Body of pancreas (tissue), 4 donors: ENCODE measurements at regions not wholly inside any gene's neighbourhood (a gene's known extent, or its start where the extent isn't known, plus 50 kb on each side); places are given as distances from the start of the nearest gene placed in this dataset.

ENCODE experiments used
- ATAC-seq: fragments of 150-250 bp; one replicate; pipeline ENCODE4 v1.9.1; 2016
- DNase-seq, 4 donors: peaks; one replicate each; pipeline ENCODE4 v3.0.0-alpha.2; 2019
- H3K27ac ChIP-seq, 4 donors: fragments of 200-600 bp; sonication (generic); 1 replicate in 3 of 4; 2 replicates in 1 of 4; pipeline versions ENCODE4 v1.5.1 to v1.6.1; 2016 to 2019; ENCODE audit warnings: mild to moderate bottlenecking in 1 of 4, mixed read lengths in 1 of 4, moderate library complexity in 1 of 4
- H3K27me3 ChIP-seq, 2 donors: fragments of 200-600 bp; sonication (generic); one replicate each; pipeline ENCODE4 v1.6.0; 2016; ENCODE audit warnings: mild to moderate bottlenecking in 1 of 2
- H3K36me3 ChIP-seq, 2 donors: fragments of 200-600 bp; sonication (generic); replicated peaks in 1 of 2; 2 replicates each; pipeline ENCODE4 v1.5.1; 2016; ENCODE audit warnings: low read depth in 2 of 2; ENCODE audit not compliant: insufficient read depth in 1 of 2
- H3K4me1 ChIP-seq: fragments of 200-600 bp; sonication (generic); one replicate; pipeline ENCODE4 v1.6.0; 2016
- H3K4me3 ChIP-seq, 2 donors: fragments of 200-600 bp; sonication (generic); 1 replicate in 1 of 2; 2 replicates in 1 of 2; pipeline ENCODE4 v1.5.1; 2016 to 2019
- H3K9me3 ChIP-seq, 3 donors: fragments of 200-600 bp; sonication (generic); 1 replicate in 2 of 3; 2 replicates in 1 of 3; pipeline ENCODE4 v1.5.1; 2016
- POLR2A ChIP-seq, 3 donors: fragments of 450-650 bp; IDR thresholded peaks; one replicate each; pipeline ENCODE4 v1.6.1; 2016; ENCODE audit warnings: antibody characterized with exemption in 3 of 3, mild to moderate bottlenecking in 2 of 3
- WGBS, 2 donors: methylation state at CpG; one replicate each; pipeline ENCODE4 v1.1.5; 2017; 5-methylcytosine and 5-hydroxymethylcytosine counted together
- intact Hi-C: fragments of 100-400 bp; cut with DNase I; formaldehyde crosslinking; loops from one replicate; pipeline ENCODE4 v1.15.1; 2023
- TF ChIP-seq, protein P1 (sequence below), 7 experiments: fragments of 450-650 bp in 4 of 7; fragments of 200-600 bp in 3 of 7; sonication (generic) in 3 of 7; IDR thresholded peaks; one replicate each; pipeline ENCODE4 v1.5.1; 2016 to 2019; ENCODE audit warnings: antibody characterized with exemption in 7 of 7

DNA sequence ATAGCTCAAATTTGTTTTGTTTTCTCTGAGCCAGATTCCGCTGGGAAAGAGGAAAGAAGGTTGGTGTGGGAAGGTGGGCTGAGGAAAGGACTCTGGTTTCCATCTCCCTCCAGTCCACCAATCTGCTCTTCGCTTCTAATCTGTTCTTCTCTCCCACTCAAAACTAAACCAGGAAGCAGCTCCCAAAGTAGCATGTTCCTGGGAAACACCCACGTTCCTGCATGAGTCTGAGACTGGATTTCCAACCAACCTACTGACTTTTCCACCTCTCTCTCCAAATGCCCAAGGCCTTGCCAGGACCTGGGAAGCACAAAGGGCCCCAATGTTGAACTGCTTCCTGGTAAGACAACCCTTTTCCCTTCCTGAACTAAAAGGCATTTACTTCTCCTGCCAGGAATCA lies 110.2 kb downstream of the WT1 start:
- no peak overlapping the region for H3K4me3 ChIP-seq
- no peaks in the 10 kb centered on the region for H3K9me3 ChIP-seq
- no peak for TF ChIP-seq POLR2A (IDR thresholded peaks at IDR 0.05)
- TF ChIP-seq, protein P1, sequence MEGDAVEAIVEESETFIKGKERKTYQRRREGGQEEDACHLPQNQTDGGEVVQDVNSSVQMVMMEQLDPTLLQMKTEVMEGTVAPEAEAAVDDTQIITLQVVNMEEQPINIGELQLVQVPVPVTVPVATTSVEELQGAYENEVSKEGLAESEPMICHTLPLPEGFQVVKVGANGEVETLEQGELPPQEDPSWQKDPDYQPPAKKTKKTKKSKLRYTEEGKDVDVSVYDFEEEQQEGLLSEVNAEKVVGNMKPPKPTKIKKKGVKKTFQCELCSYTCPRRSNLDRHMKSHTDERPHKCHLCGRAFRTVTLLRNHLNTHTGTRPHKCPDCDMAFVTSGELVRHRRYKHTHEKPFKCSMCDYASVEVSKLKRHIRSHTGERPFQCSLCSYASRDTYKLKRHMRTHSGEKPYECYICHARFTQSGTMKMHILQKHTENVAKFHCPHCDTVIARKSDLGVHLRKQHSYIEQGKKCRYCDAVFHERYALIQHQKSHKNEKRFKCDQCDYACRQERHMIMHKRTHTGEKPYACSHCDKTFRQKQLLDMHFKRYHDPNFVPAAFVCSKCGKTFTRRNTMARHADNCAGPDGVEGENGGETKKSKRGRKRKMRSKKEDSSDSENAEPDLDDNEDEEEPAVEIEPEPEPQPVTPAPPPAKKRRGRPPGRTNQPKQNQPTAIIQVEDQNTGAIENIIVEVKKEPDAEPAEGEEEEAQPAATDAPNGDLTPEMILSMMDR (IDR thresholded peaks at IDR 0.05) = no peak
- peaks cover 0 to 3% of the 10 kb centered on the region in 2 donors for H3K27me3 ChIP-seq
- no peak for DNase-seq
- intact Hi-C loops = loop anchor here (10.0 kb wide), 1 partner anchor 470 kb away; the partner anchor contains the start of gene CCDC73
- no peak overlapping the region for H3K27ac ChIP-seq
- no peak for ATAC-seq
- no peaks in the 10 kb centered on the region for H3K36me3 ChIP-seq
- no peaks in the 10 kb centered on the region for H3K4me1 ChIP-seq
- WGBS, 2 donors = 56 to 64% methylated on average over 3 of the region's 3 CpGs

DNA sequence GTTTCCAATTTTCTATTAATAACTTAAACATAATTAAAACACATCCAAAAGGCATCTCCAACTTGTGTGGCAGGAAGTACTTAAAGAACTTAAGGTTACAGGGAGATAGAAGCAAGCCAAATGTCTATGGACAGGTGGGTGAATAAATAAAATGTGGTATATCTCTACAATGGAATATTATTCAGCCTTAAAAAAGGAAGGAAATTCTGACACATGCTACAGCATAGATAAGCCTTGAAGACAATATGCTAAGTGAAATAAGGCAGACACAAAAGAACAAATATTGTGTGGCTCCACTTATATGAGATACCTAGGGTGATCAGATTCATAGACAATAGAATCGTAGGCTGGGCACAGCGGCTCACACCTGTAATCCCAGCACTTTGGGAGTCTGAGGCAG lies 109.6 kb downstream of the WT1 start:
- Histone ChIP-seq H3K4me3 (no peak overlapping the region), H3K4me1 (no peaks in the 10 kb centered on the region), H3K27me3 (peaks cover 0 to 3% of the 10 kb centered on the region in 2 donors), H3K36me3 (no peaks in the 10 kb centered on the region), H3K27ac (no peak overlapping the region), H3K9me3 (no peaks in the 10 kb centered on the region)
- no peak for ATAC-seq
- intact Hi-C loops = loop anchor here (10.0 kb wide), 1 partner anchor 469 kb away; the partner anchor contains the start of gene CCDC73
- 88 to 100% methylated on average over 2 of the region's 2 CpGs for WGBS, 2 donors
- no peak for DNase-seq
- TF ChIP-seq POLR2A (IDR thresholded peaks at IDR 0.05) = no peak
- TF ChIP-seq, protein P1 (IDR thresholded peaks at IDR 0.05) = no peak

DNA sequence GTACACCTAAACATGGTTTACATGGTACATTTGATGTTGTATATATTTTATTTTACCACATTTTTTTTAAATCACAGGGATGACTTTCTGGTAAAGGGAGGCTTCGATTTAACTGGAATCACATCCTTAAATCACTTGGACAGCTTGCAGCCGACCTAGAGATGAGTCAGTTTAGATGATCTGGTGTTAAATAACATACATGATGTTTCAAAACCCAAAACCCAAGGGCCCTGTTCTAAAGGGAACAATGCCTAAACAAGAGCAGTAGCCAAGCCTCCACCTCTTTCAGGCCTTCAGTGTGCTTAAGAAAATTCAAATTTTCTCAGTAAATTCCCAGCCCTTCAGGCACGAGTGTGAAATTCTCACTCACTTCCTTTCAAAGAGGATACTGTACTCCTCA lies 108.8 kb downstream of the WT1 start:
- Histone ChIP-seq H3K36me3 (no peaks in the 10 kb centered on the region), H3K27ac (no peak overlapping the region), H3K9me3 (no peaks in the 10 kb centered on the region), H3K4me1 (no peaks in the 10 kb centered on the region), H3K4me3 (no peak overlapping the region), H3K27me3 (peaks cover 0 to 3% of the 10 kb centered on the region in 2 donors)
- ATAC-seq (no peak), DNase-seq (no peak)
- TF ChIP-seq, protein P1 (IDR thresholded peaks at IDR 0.05) = no peak
- TF ChIP-seq POLR2A (IDR thresholded peaks at IDR 0.05) = no peak
- 74 to 78% methylated on average over 3 of the region's 3 CpGs for whole genome bisulfite sequencing, 2 donors
- intact Hi-C loops = loop anchor here (10.0 kb wide), 1 partner anchor 468 kb away; the partner anchor contains the start of gene CCDC73

DNA sequence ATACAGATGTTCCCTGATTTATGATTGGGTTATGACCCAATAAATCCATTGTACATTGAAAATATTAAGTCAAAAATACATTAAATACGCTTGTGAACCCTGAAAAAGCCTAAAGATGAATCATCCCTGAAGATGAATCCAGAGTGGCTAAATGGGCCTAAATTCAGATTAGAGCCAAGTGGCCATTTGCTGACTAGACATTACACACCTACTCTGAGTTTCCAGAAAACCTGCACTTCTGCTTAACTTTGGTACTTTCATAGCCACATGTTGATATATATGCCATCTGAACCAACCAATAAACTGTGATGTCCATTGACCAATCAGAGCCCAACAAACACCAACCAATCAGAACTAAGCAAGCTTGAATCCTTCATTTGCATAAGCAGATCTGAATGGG lies 106.9 kb downstream of the WT1 start:
- intact Hi-C loops = loop anchor here (10.0 kb wide), 1 partner anchor 466 kb away; the partner anchor contains the start of gene CCDC73
- TF ChIP-seq POLR2A (IDR thresholded peaks at IDR 0.05) = no peak
- TF ChIP-seq, protein P1 (IDR thresholded peaks at IDR 0.05) = no peak
- no peak for DNase-seq
- H3K36me3 ChIP-seq = no peaks in the 10 kb centered on the region
- H3K27me3 ChIP-seq = no peaks in the 10 kb centered on the region
- no peak overlapping the region for H3K27ac ChIP-seq
- no peak overlapping the region for H3K4me3 ChIP-seq
- 60 to 65% methylated on average over 1 of the region's 1 CpG for WGBS, 2 donors
- ATAC-seq = no peak
- H3K9me3 ChIP-seq = no peaks in the 10 kb centered on the region
- peaks cover 13% of the 10 kb centered on the region for H3K4me1 ChIP-seq

DNA sequence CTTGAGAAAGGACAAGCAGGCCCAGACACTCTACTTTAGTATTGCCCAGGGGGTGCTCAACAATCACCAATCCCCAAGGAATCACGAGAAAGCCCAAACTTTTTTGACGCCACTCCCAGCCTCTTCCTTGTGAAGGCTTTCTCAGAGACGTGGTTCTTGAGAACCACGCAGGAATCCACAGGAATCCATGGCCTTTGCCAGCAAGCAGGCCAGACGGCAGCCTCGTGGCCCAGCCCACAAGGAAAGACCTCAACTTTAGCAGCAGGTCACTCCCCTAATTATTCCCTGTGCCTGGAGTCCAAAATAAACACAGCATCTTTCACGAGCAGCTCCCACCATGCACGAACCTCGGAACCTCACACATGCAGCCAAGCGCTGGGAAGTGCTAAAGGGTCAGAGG lies 104.2 kb downstream of the WT1 start:
- ATAC-seq (no peak), DNase-seq (no peak)
- intact Hi-C loops = no loop called here
- Histone ChIP-seq H3K4me1 (peaks cover 18% of the 10 kb centered on the region), H3K4me3 (no peak overlapping the region), H3K36me3 (no peaks in the 10 kb centered on the region), H3K27ac (no peak overlapping the region), H3K27me3 (no peaks in the 10 kb centered on the region), H3K9me3 (no peaks in the 10 kb centered on the region)
- WGBS, 2 donors = 78% methylated on average over 6 to 10 of the region's 10 CpGs
- no peak for TF ChIP-seq POLR2A (IDR thresholded peaks at IDR 0.05)
- TF ChIP-seq, protein P1 (IDR thresholded peaks at IDR 0.05) = no peak
